G401 (cell line): ENCODE measurements at regions not wholly inside any gene's neighbourhood (a gene's known extent, or its start where the extent isn't known, plus 50 kb on each side); places are given as distances from the start of the nearest gene placed in this dataset.

Experiments
- DNase-seq: peaks from one replicate; pipeline ENCODE4 v3.0.0-alpha.2; 2015; ENCODE audit warnings: low spot score
- in situ Hi-C: cut with HindIII; loops from 2 replicates; pipeline ENCODE4 v1.10.0; 2016; ENCODE audit warnings: low sequenced_read_pairs, mixed read lengths

- DNase-seq: no peak
- in situ Hi-C loops: no loop called here
Observed at GRCh38 chr14:25570483-25570882, 520.5 kb upstream of the STXBP6 start.

GRCh38 chr14:25557466-25557865 is 507.5 kb upstream of the STXBP6 start:
- in situ Hi-C loops: no loop called here
- no peak for DNase-seq

- in situ Hi-C loops: no loop called here
- DNase-seq: no peak
Observed at GRCh38 chr14:25552826-25553225, 502.9 kb upstream of the STXBP6 start.

GRCh38 chr14:25551674-25552073 is 501.7 kb upstream of the STXBP6 start:
- in situ Hi-C loops: no loop called here
- no peak for DNase-seq

GRCh38 chr14:25546826-25547225 is 496.9 kb upstream of the STXBP6 start:
- DNase-seq: no peak
- in situ Hi-C loops: no loop called here

- in situ Hi-C loops: no loop called here
- no peak for DNase-seq
Observed at GRCh38 chr14:25537846-25538455, 488.0 kb upstream of the STXBP6 start.

GRCh38 chr14:25526290-25526689 is 476.3 kb upstream of the STXBP6 start:
- in situ Hi-C loops: no loop called here
- DNase-seq: no peak

- in situ Hi-C loops: no loop called here
- DNase-seq: no peak
Observed at GRCh38 chr14:25522926-25523325, 473.0 kb upstream of the STXBP6 start.

- in situ Hi-C loops: no loop called here
Observed at GRCh38 chr14:25522116-25522515, 472.2 kb upstream of the STXBP6 start.

GRCh38 chr14:25521616-25522015 is 471.7 kb upstream of the STXBP6 start:
- DNase-seq: no peak
- in situ Hi-C loops: no loop called here

More at GRCh38 chr14:25522116-25522515, 472.2 kb upstream of the STXBP6 start:
- DNase-seq: no peak

GRCh38 chr14:25520821-25521220 is 470.9 kb upstream of the STXBP6 start:
- in situ Hi-C loops: no loop called here
- no peak for DNase-seq

- in situ Hi-C loops: no loop called here
- DNase-seq: no peak
Observed at GRCh38 chr14:25518364-25518763, 468.4 kb upstream of the STXBP6 start.

GRCh38 chr14:25516838-25517237 is 466.9 kb upstream of the STXBP6 start:
- no peak for DNase-seq
- in situ Hi-C loops: no loop called here

GRCh38 chr14:25508845-25509244 is 458.9 kb upstream of the STXBP6 start:
- DNase-seq: no peak
- in situ Hi-C loops: no loop called here

- in situ Hi-C loops: no loop called here
- no peak for DNase-seq
Observed at GRCh38 chr14:25501749-25502148, 451.8 kb upstream of the STXBP6 start.

- in situ Hi-C loops: no loop called here
- DNase-seq: no peak
Observed at GRCh38 chr14:25488961-25489360, 439.0 kb upstream of the STXBP6 start.

- no peak for DNase-seq
- in situ Hi-C loops: no loop called here
Observed at GRCh38 chr14:25485381-25485780, 435.4 kb upstream of the STXBP6 start.

GRCh38 chr14:25484906-25485305 is 435.0 kb upstream of the STXBP6 start:
- DNase-seq: no peak
- in situ Hi-C loops: no loop called here

GRCh38 chr14:25484235-25484634 is 434.3 kb upstream of the STXBP6 start:
- in situ Hi-C loops: no loop called here
- peak; percentile 3 for DNase-seq

- DNase-seq: no peak
- in situ Hi-C loops: no loop called here
Observed at GRCh38 chr14:25477316-25478098, 427.6 kb upstream of the STXBP6 start.

GRCh38 chr14:25472700-25473099 is 422.8 kb upstream of the STXBP6 start:
- no peak for DNase-seq
- in situ Hi-C loops: no loop called here
